Kidney (tissue), 13 donors: ENCODE measurements at regions not wholly inside any gene's neighbourhood (a gene's known extent, or its start where the extent isn't known, plus 50 kb on each side); places are given as distances from the start of the nearest gene placed in this dataset.
A peak's percentile ranks its signal among the peaks of the same experiment; 100 is the strongest.

Experiments used
- DNase-seq, 5 donors: peaks; one replicate each; pipeline ENCODE4 v3.0.0-alpha.2; 2013 to 2020
- FAIRE-seq: peaks from 2 replicates; lab custom pipeline; 2012; peaks lifted over from hg19 to GRCh38; lab: Jason Lieb, UNC
- H3K27ac ChIP-seq, 2 donors: one replicate each; pipeline ENCODE4 v1.7.0; 2013; ENCODE audit warnings: low read depth in 2 of 2, low read length in 2 of 2, inconsistent platforms in 1 of 2
- H3K27me3 ChIP-seq: one replicate; pipeline ENCODE4 v1.7.1; 2013; ENCODE audit warnings: low read length, inconsistent platforms; ENCODE audit not compliant: control insufficient read depth, insufficient read depth
- H3K36me3 ChIP-seq, 3 donors: one replicate each; pipeline versions ENCODE4 v1.7.0 to v1.7.1; 2013; ENCODE audit warnings: low read length in 3 of 3, control low read depth in 1 of 3, inconsistent platforms in 1 of 3; ENCODE audit not compliant: insufficient read depth in 3 of 3, control insufficient read depth in 2 of 3
- H3K4me1 ChIP-seq, 3 donors: one replicate each; pipeline versions ENCODE4 v1.7.0 to v1.7.1; 2013; ENCODE audit warnings: low read length in 3 of 3, inconsistent platforms in 1 of 3, low read depth in 1 of 3; ENCODE audit not compliant: control insufficient read depth in 2 of 3, insufficient read depth in 2 of 3
- H3K4me3 ChIP-seq, 3 donors: one replicate each; pipeline versions ENCODE4 v1.7.0 to v1.8.1; 2013; ENCODE audit warnings: low read length in 3 of 3, control low read depth in 1 of 3, inconsistent platforms in 1 of 3
- H3K9ac ChIP-seq, 3 donors: one replicate each; pipeline versions ENCODE4 v1.7.0 to v1.7.1; 2013; ENCODE audit warnings: low read length in 3 of 3, control low read depth in 1 of 3, inconsistent platforms in 1 of 3
- H3K9me3 ChIP-seq, 3 donors: one replicate each; pipeline versions ENCODE4 v1.7.0 to v1.7.1; 2013; ENCODE audit warnings: low read length in 3 of 3, control low read depth in 1 of 3, inconsistent platforms in 1 of 3; ENCODE audit not compliant: control insufficient read depth in 2 of 3, insufficient read depth in 1 of 3
- intact Hi-C: fragments of 100-400 bp; cut with DNase I; formaldehyde crosslinking; loops from one replicate; pipeline ENCODE4 v1.11.1; 2022
- TF ChIP-seq, protein P1 (sequence below): IDR thresholded peaks from 3 replicates; pipeline ENCODE4 v1.5.1; 2012; ENCODE audit warnings: mild to moderate bottlenecking, moderate library complexity, borderline replicate concordance; ENCODE audit not compliant: insufficient read depth; ENCODE audit errors: extremely low read depth
- donor health status: control.
- donor health status: control.
- donor health status: control.
- donor health status: control.
- donor health status: control.
- donor health status: DM: yes; HTN: yes; CAD: no.
- donor health status: Normal renal cell carcinoma (clear cell type).

DNA sequence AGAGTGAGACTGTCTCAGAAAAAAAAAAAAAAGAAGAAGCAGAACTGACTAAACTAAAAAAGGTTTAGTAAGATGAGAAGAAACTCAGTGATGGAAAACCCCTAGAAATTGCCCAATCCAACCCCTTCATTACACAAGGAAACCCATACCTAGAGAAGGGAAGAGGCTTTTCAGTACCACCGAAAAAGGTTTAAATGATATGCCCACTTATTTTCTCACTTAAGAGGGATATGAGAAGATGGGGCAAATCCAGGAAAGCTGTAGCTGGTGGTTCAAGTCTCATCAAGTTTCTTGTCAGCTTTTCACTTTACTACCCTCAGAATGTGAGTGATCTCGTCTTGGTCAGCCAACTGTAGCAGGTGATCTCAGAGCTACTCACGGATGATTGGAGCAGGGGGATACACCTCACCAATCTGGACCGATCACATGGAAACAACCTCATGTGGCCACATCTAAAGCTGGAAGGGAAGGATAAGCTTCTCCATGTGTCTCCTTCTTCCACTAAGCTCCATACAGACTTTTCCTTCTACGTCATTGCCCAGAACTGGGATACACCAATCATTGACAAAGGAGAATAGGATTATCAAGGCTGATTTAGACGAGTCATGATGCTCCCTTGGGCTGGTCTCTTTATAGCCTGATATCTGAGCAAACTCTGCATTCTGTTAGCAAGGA is 126.7 kb upstream of the POU3F1 start:
- FAIRE-seq (no peak), DNase-seq (peak in 1 of 5 donors; percentile 19)
- H3K27ac ChIP-seq, result no peak overlapping the region
- no peak overlapping the region for H3K9ac ChIP-seq
- H3K4me1 ChIP-seq, result no peaks in the 10 kb centered on the region
- TF ChIP-seq, protein P1, sequence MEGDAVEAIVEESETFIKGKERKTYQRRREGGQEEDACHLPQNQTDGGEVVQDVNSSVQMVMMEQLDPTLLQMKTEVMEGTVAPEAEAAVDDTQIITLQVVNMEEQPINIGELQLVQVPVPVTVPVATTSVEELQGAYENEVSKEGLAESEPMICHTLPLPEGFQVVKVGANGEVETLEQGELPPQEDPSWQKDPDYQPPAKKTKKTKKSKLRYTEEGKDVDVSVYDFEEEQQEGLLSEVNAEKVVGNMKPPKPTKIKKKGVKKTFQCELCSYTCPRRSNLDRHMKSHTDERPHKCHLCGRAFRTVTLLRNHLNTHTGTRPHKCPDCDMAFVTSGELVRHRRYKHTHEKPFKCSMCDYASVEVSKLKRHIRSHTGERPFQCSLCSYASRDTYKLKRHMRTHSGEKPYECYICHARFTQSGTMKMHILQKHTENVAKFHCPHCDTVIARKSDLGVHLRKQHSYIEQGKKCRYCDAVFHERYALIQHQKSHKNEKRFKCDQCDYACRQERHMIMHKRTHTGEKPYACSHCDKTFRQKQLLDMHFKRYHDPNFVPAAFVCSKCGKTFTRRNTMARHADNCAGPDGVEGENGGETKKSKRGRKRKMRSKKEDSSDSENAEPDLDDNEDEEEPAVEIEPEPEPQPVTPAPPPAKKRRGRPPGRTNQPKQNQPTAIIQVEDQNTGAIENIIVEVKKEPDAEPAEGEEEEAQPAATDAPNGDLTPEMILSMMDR, result no peak
- no peaks in the 10 kb centered on the region for H3K36me3 ChIP-seq
- no peak overlapping the region for H3K4me3 ChIP-seq
- no peaks in the 10 kb centered on the region for H3K9me3 ChIP-seq
- intact Hi-C loops, result no loop called here
- no peaks in the 10 kb centered on the region for H3K27me3 ChIP-seq

- no peak overlapping the region for H3K9ac ChIP-seq
- DNase-seq, result no peak
- TF ChIP-seq, protein P1, result no peak
- no peaks in the 10 kb centered on the region for H3K36me3 ChIP-seq
- no peak overlapping the region for H3K4me3 ChIP-seq
- FAIRE-seq, result no peak
- intact Hi-C loops, result no loop called here
- no peaks in the 10 kb centered on the region for H3K4me1 ChIP-seq
- H3K27me3 ChIP-seq, result no peaks in the 10 kb centered on the region
- H3K9me3 ChIP-seq, result no peaks in the 10 kb centered on the region
- no peak overlapping the region for H3K27ac ChIP-seq
Observed at GRCh38 chr1:38169121-38169520, 122.5 kb upstream of the POU3F1 start.

DNA sequence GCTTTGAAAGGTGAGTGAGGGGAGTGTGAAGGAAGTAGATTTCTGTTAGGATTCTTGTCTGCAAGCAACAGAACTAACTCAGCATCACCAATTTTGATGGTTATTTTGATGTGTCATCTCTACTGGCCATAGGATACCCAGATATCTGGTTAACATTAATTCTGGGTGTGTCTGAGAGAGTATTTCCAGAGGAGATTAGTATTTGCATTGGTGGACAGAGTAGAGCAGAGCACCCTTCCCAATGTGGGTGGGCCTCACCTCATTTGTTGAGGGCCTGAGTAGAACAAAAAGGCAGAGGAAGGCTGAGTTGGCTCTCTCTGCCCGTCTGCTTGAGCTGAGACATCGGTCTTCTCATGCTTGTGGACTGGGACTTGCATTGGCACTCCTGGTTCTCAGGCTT is 121.8 kb upstream of the POU3F1 start:
- Histone ChIP-seq H3K27ac (no peak overlapping the region), H3K36me3 (no peaks in the 10 kb centered on the region), H3K27me3 (no peaks in the 10 kb centered on the region), H3K4me3 (no peak overlapping the region), H3K9me3 (no peaks in the 10 kb centered on the region), H3K9ac (no peak overlapping the region), H3K4me1 (no peaks in the 10 kb centered on the region)
- DNase-seq (no peak), FAIRE-seq (no peak)
- intact Hi-C loops, result no loop called here
- TF ChIP-seq, protein P1, result no peak

DNA sequence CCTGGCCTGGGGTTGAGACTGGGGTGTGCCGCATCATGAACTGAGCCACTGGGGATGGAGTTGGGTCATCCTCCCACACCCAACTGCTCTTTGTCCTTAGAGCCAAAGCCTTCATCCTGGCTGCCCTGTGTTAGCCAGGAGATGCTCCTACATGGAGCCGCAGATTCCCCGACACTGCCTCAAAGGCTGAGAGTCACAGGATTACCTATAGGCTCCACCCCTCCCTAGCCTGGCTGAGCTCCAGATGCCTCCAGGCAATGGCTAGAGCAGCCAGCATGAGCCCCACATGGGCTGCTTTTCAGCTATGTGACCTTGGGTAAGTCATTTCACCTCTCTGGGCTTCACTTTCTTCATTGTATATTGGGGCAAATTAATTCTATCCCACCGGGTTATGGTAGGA is 119.9 kb upstream of the POU3F1 start:
- H3K9ac ChIP-seq, result no peak overlapping the region
- no peaks in the 10 kb centered on the region for H3K27me3 ChIP-seq
- FAIRE-seq, result no peak
- H3K27ac ChIP-seq, result no peak overlapping the region
- TF ChIP-seq, protein P1, result no peak
- no peaks in the 10 kb centered on the region for H3K4me1 ChIP-seq
- DNase-seq, result no peak
- H3K36me3 ChIP-seq, result no peaks in the 10 kb centered on the region
- no peaks in the 10 kb centered on the region for H3K9me3 ChIP-seq
- H3K4me3 ChIP-seq, result no peak overlapping the region
- intact Hi-C loops, result no loop called here
